ENCODE measurements at regions not wholly inside any gene's neighbourhood (a gene's known extent, or its start where the extent isn't known, plus 50 kb on each side); places are given as distances from the start of the nearest gene placed in this dataset.

DNA sequence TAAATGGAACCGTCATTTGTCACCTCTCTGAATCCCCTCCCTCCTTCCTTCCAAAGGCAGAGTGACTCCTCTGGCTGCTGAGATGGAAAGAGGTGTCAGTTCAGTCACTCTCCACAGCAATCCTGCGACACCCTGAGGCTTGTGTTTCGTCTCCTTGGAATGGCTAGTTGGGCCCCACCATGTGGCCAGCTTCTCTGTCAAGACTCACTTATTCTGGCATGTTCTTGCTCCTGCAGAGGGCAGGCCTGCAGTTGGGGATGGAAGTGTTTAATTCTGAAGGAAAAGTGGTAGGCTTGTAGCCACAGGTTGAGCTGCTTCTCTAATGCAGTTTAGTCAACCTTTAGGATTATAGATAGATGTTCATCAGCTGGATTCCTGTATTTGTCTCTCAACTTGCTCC, 149.6 kb downstream of the LMO4 start:
- in situ Hi-C loops (cut with HindIII; ENCODE audit: low pct_ligation_motif_present, low sequenced_read_pairs) = no loop called here
- DNase-seq = no peak
- Histone ChIP-seq H3K27ac (no peak overlapping the region), H3K4me3 (ENCODE audit: low read depth, low read length) (no peak overlapping the region), H3K36me3 (replicated peaks) (no peaks in the 10 kb centered on the region), H3K27me3 (replicated peaks) (no peaks in the 10 kb centered on the region)
- TF ChIP-seq, protein P1, sequence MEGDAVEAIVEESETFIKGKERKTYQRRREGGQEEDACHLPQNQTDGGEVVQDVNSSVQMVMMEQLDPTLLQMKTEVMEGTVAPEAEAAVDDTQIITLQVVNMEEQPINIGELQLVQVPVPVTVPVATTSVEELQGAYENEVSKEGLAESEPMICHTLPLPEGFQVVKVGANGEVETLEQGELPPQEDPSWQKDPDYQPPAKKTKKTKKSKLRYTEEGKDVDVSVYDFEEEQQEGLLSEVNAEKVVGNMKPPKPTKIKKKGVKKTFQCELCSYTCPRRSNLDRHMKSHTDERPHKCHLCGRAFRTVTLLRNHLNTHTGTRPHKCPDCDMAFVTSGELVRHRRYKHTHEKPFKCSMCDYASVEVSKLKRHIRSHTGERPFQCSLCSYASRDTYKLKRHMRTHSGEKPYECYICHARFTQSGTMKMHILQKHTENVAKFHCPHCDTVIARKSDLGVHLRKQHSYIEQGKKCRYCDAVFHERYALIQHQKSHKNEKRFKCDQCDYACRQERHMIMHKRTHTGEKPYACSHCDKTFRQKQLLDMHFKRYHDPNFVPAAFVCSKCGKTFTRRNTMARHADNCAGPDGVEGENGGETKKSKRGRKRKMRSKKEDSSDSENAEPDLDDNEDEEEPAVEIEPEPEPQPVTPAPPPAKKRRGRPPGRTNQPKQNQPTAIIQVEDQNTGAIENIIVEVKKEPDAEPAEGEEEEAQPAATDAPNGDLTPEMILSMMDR (IDR thresholded peaks at IDR 0.05; ENCODE audit: low read depth, low read length, missing control alignments) = peak; percentile 23

DNA sequence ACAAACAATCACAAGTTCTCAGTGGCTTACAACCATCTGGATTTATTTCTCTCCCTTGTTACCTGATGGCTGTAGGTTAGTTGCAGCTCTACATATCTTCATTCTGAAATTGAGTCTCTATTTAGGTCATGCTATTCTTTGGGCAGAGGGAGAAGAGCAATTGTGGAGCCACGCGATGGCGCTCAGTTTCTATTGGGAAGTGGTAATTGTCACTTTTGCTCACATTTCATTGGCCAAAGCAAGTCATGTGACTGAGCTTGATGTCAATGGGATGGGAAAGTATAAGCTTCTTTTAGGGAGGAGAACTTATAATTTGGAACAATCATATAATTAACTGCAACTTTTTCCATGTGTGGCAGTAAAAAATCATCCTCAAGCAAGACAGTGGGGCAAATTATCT, 166.5 kb downstream of the LMO4 start:
- TF ChIP-seq, protein P1 (IDR thresholded peaks at IDR 0.05; ENCODE audit: low read depth, low read length, missing control alignments) = no peak
- no peak overlapping the region for H3K27ac ChIP-seq
- in situ Hi-C loops (cut with HindIII; ENCODE audit: low pct_ligation_motif_present, low sequenced_read_pairs) = no loop called here

DNA sequence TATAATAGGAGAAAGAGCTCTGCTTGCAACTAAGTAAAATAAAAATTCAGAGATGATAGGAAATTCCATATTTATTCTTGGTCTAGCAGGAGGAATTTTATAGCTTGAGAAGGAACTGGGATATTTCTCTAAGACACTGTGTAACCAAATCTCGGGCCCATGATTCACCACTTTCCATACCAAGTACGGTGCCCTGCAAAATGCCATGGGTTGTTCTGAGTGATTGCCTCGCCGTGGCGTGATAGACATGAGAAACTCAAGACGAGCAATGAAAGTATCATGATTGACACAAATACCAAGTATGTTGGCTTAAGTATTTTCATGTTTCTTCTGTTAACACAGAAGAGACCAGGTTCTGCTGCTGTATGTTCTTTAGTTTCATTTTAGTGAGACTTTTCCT, 167.2 kb downstream of the LMO4 start:
- TF ChIP-seq, protein P1 (IDR thresholded peaks at IDR 0.05; ENCODE audit: low read depth, low read length, missing control alignments) = no peak
- no peaks in the 10 kb centered on the region for H3K36me3 ChIP-seq (replicated peaks)
- no peak for DNase-seq
- in situ Hi-C loops (cut with HindIII; ENCODE audit: low pct_ligation_motif_present, low sequenced_read_pairs) = no loop called here
- no peak overlapping the region for H3K4me3 ChIP-seq (ENCODE audit: low read depth, low read length)
- no peaks in the 10 kb centered on the region for H3K27me3 ChIP-seq (replicated peaks)
- H3K27ac ChIP-seq = no peak overlapping the region

More for the DNA sequence above, 166.5 kb downstream of the LMO4 start:
- no peak overlapping the region for H3K4me3 ChIP-seq (ENCODE audit: low read depth, low read length)
- no peaks in the 10 kb centered on the region for H3K27me3 ChIP-seq (replicated peaks)
- DNase-seq = no peak
- no peaks in the 10 kb centered on the region for H3K36me3 ChIP-seq (replicated peaks)

DNA sequence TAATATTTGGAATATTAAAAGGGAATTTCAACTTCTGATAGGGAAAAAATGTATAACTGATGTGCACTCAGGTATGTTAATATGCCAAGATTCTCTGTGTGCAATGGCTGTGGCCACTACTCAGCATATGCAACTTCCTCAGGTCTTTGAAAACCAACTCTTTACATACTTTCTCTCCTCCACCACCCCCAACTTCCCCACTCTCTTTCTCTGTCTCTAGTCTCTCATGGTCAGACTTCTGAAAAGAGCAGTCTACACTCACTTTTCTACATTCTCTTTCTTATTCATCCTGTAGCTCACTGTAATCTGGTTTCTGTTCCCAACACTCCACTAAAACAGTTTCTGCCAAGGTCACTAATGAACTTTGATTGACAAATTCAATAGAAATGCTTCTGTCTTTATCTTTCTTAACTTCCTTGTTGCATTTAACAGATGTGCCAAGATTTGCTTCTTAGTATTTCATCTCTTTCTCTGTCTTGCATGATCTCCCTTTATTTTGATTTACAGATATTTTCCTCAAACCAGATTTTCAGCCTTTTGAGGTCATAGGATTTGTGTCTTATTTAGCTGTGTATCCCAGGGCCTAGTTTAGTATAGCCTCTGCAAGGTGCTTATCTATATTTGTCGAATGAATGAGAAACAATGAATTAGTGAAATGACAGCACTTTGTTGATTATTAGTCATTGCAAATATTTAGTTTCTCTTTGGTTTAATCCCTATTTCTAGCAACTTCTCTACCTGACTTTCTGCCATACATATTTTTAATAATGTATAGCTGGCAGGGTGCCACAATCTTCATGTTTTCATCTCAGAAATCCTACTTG, 168.9 kb downstream of the LMO4 start:
- no peak for DNase-seq
- Histone ChIP-seq H3K36me3 (replicated peaks) (no peaks in the 10 kb centered on the region), H3K4me3 (ENCODE audit: low read depth, low read length) (no peak overlapping the region), H3K27me3 (replicated peaks) (no peaks in the 10 kb centered on the region), H3K27ac (no peak overlapping the region)
- in situ Hi-C loops (cut with HindIII; ENCODE audit: low pct_ligation_motif_present, low sequenced_read_pairs) = no loop called here
- TF ChIP-seq, protein P1 (IDR thresholded peaks at IDR 0.05; ENCODE audit: low read depth, low read length, missing control alignments) = no peak

DNA sequence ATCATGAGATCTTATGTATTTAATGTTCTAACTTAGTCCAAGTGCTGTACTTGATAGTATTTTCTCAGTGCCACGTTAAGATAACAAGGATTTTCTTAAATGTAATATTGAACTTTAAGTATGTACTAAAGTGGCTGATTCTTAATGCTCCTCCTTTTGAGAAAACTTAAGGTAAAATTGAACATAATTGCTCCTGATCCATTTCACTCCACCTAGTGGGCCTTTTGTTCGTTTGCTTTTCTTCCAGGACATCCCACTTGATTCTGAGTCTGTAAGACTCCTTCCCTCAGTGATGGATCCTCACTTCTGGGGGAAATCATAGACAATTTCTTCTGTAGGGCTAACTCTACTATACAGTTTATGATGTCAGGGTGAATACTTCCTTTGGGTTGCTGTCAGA, 173.1 kb downstream of the LMO4 start:
- H3K36me3 ChIP-seq (replicated peaks) = no peaks in the 10 kb centered on the region
- in situ Hi-C loops (cut with HindIII; ENCODE audit: low pct_ligation_motif_present, low sequenced_read_pairs) = no loop called here
- H3K4me3 ChIP-seq (ENCODE audit: low read depth, low read length) = no peak overlapping the region
- no peaks in the 10 kb centered on the region for H3K27me3 ChIP-seq (replicated peaks)
- TF ChIP-seq, protein P1 (IDR thresholded peaks at IDR 0.05; ENCODE audit: low read depth, low read length, missing control alignments) = peak; percentile 35
- H3K27ac ChIP-seq = no peak overlapping the region
- DNase-seq = no peak

All from brain microvascular endothelial cell (primary cell).